H1 (cell line): ENCODE measurements at regions not wholly inside any gene's neighbourhood (a gene's known extent, or its start where the extent isn't known, plus 50 kb on each side); places are given as distances from the start of the nearest gene placed in this dataset.

ENCODE experiments used
- CREB1 ChIP-seq: IDR thresholded peaks from 2 replicates; pipeline ENCODE4 v1.6.1; 2012; ENCODE audit warnings: inconsistent platforms
- CTBP2 ChIP-seq: IDR thresholded peaks from 2 replicates; pipeline ENCODE4 v1.7.0; 2011; ENCODE audit warnings: borderline replicate concordance, mild to moderate bottlenecking, moderate library complexity, mixed read lengths, low read length; ENCODE audit not compliant: insufficient read depth, insufficient read length
- GABPA ChIP-seq: IDR thresholded peaks from 2 replicates; pipeline ENCODE4 v1.6.1; 2011; ENCODE audit warnings: mild to moderate bottlenecking, low read length, moderate library complexity, borderline replicate concordance; ENCODE audit not compliant: insufficient read depth
- SP4 ChIP-seq: IDR thresholded peaks from 2 replicates; pipeline ENCODE4 v1.6.1; 2012; ENCODE audit warnings: low read length, inconsistent platforms
- TAF1 ChIP-seq: IDR thresholded peaks from 2 replicates; pipeline ENCODE4 v1.6.1; 2011; ENCODE audit warnings: mild to moderate bottlenecking, low read depth, low read length

GRCh38 chr3:180117381-180118163, 80.8 kb upstream of the PEX5L start (continued):
- no peak for TF ChIP-seq GABPA
- no peak for TF ChIP-seq TAF1
- TF ChIP-seq CREB1: no peak
- no peak for TF ChIP-seq CTBP2
- TF ChIP-seq SP4: no peak
